Activated B cell treated with CpG ODN at 0.5 μM for 24 hours (primary cell): ENCODE measurements at regions not wholly inside any gene's neighbourhood (a gene's known extent, or its start where the extent isn't known, plus 50 kb on each side); places are given as distances from the start of the nearest gene placed in this dataset.

Experiments
- ATAC-seq: fragments of 200-7000 bp; cut with Tn5 transposase; one replicate; pipeline ENCODE4 v1.10.0; 2021; ENCODE audit warnings: low read depth, mild to moderate bottlenecking, moderate library complexity
- CTCF ChIA-PET: fragments of 350-600 bp; sonication (Branson Sonifier 250); formaldehyde crosslinking; loops from one replicate; lab custom pipeline; 2021; ENCODE audit warnings: antibody characterized with exemption; lab: Charles Lee
- POLR2A ChIA-PET: fragments of 350-600 bp; sonication (Branson Sonifier 250); formaldehyde crosslinking; loops from one replicate; lab custom pipeline; 2021; ENCODE audit warnings: antibody characterized with exemption; lab: Charles Lee
- DNase-seq: peaks from one replicate; pipeline ENCODE4 v3.0.0; 2022
- H3K27ac Mint-ChIP-seq: one replicate; pipeline ENCODE4 v1.8.0; 2020; ENCODE audit warnings: mixed read lengths
- H3K27me3 Mint-ChIP-seq: one replicate; pipeline ENCODE4 v1.8.0; 2021; ENCODE audit warnings: mixed read lengths
- H3K36me3 Mint-ChIP-seq: one replicate; pipeline ENCODE4 v1.8.0; 2021; ENCODE audit warnings: low read depth, mixed read lengths
- H3K4me1 Mint-ChIP-seq: one replicate; pipeline ENCODE4 v1.8.0; 2021; ENCODE audit warnings: mixed read lengths
- H3K4me3 Mint-ChIP-seq: one replicate; pipeline ENCODE4 v1.8.0; 2020; ENCODE audit warnings: mild to moderate bottlenecking, mixed read lengths
- H3K9me3 Mint-ChIP-seq: one replicate; pipeline ENCODE4 v1.8.0; 2020; ENCODE audit warnings: mixed read lengths
- intact Hi-C: fragments of 100-400 bp; cut with micrococcal nuclease; formaldehyde crosslinking; loops from one replicate; pipeline ENCODE4 v1.15.1; 2024
- TF ChIP-seq, protein P1 (sequence below): fragments of 200-600 bp; IDR thresholded peaks from one replicate; pipeline ENCODE4 v1.8.0; 2022; ENCODE audit warnings: antibody characterized with exemption, mild to moderate bottlenecking

DNA sequence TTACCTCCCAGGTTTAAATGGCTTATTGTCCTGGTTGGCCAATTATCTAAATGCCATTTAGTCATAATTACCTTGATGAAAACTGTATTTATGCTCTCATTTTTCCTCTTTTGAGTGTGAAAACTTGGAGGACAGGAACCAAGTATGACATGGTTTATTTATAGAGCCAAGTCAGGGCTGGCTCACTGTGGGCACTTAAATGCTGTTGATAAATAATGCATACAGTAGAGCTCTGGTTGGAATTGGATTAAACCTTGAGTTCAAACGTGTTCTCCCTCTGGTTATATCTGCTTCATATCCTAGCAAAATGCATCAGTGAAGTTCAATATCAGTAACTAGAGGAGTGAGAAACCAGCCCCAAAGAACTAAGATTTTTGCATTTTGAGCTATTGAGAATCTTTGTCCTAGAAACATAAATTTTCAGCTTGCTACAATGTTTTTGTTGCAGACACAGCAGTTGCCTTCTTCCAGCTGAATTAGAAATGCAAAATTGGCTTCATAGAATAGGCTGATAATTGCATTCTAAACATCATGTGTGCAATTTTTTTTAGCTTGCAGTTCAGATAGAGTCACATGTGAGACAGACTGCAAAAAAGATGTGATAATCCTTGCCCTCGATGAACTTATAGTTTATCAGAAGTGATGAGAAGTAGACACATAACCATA is 255.8 kb downstream of the BTBD3 start:
- no peaks in the 10 kb centered on the region for H3K27me3 Mint-ChIP-seq
- H3K36me3 Mint-ChIP-seq = no peaks in the 10 kb centered on the region
- peaks cover 3% of the 10 kb centered on the region for H3K9me3 Mint-ChIP-seq

DNA sequence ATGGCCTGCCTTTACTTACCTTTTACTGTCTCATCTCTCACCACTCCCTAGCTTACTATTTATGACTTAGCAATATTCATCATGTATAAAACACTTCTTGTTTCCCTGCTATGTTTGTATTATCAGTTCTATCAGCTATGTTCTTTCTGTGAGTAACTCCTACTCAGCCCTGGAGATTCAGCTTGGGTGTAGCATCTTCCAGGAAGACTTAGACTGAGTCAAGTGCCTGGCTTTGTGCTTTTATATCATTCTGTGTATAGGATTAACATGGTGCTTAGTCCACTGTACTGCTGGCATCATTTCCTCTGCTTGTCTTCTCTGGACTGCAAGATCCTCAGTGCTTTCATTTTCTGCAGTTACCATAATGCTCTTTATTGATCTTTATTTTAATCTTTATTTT is 257.8 kb downstream of the BTBD3 start:
- Mint-ChIP-seq H3K4me1 (no peaks in the 10 kb centered on the region), H3K4me3 (no peak overlapping the region), H3K9me3 (no peaks in the 10 kb centered on the region), H3K36me3 (no peaks in the 10 kb centered on the region), H3K27ac (no peak overlapping the region), H3K27me3 (no peaks in the 10 kb centered on the region)
- ChIA-PET POLR2A (no interaction called here), CTCF (no interaction called here)
- ATAC-seq (no peak), DNase-seq (no peak)
- intact Hi-C loops = no loop called here
- TF ChIP-seq, protein P1, sequence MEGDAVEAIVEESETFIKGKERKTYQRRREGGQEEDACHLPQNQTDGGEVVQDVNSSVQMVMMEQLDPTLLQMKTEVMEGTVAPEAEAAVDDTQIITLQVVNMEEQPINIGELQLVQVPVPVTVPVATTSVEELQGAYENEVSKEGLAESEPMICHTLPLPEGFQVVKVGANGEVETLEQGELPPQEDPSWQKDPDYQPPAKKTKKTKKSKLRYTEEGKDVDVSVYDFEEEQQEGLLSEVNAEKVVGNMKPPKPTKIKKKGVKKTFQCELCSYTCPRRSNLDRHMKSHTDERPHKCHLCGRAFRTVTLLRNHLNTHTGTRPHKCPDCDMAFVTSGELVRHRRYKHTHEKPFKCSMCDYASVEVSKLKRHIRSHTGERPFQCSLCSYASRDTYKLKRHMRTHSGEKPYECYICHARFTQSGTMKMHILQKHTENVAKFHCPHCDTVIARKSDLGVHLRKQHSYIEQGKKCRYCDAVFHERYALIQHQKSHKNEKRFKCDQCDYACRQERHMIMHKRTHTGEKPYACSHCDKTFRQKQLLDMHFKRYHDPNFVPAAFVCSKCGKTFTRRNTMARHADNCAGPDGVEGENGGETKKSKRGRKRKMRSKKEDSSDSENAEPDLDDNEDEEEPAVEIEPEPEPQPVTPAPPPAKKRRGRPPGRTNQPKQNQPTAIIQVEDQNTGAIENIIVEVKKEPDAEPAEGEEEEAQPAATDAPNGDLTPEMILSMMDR = no peak

More for the DNA sequence above, 255.8 kb downstream of the BTBD3 start:
- CTCF ChIA-PET = no interaction called here
- H3K4me1 Mint-ChIP-seq = no peaks in the 10 kb centered on the region
- TF ChIP-seq, protein P1 = no peak
- no peak overlapping the region for H3K4me3 Mint-ChIP-seq
- POLR2A ChIA-PET = no interaction called here
- ATAC-seq = no peak
- no peak for DNase-seq
- intact Hi-C loops = no loop called here
- no peak overlapping the region for H3K27ac Mint-ChIP-seq

DNA sequence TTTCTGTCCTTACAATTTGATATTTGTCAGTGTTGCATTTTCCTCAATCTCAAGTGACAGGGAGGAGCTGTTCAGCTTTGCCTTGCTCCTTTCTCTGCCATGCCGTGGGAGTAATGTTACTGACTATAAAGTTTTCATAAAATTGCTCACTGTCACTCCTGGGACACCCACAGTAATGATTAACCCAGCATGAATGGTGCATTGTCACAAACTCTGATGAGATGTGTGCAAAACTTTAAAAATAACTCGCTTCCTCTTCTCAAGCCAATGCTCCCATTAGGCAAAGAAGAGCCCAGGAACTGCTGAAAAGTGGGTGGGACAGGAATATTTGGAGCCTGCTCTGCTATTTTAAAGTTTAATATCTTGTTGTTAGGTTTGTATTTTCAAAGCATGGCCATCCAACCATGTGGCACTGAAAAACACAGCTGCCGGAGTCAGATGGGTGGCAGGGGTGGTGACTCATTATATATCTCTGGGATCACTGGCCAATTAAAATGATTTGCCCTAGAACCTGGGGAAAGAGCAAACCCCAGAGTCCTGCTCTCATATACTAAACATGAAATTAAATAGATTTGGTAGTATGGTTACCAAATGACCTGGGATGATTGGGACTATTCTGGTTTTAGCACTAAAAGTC is 260.1 kb downstream of the BTBD3 start:
- DNase-seq = no peak
- TF ChIP-seq, protein P1 = no peak
- POLR2A ChIA-PET = no interaction called here
- Mint-ChIP-seq H3K36me3 (no peaks in the 10 kb centered on the region), H3K9me3 (no peaks in the 10 kb centered on the region), H3K4me1 (no peaks in the 10 kb centered on the region), H3K27me3 (no peaks in the 10 kb centered on the region), H3K4me3 (no peak overlapping the region), H3K27ac (no peak overlapping the region)
- ATAC-seq = no peak
- CTCF ChIA-PET = no interaction called here
- intact Hi-C loops = no loop called here

DNA sequence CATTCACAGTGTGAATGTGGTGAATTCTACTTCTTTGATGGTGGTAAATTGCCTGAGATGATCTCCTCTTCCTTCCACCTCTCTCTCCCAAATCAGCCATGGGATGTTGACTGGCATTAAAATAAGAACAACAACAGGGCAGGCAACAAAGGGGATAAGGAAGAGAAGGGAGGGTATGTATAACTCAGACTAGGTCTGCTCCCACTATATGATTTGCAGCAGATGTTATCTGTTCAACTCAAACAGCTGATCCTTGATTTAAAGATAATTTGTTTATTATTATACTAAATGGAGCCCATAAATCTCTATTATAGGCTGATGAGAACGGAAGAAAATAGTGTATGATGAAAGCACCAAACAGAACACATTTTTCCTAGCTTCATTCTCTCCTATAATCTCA is 262.0 kb downstream of the BTBD3 start:
- H3K36me3 Mint-ChIP-seq = no peaks in the 10 kb centered on the region
- no peak overlapping the region for H3K27ac Mint-ChIP-seq
- ChIA-PET POLR2A (no interaction called here), CTCF (no interaction called here)
- no peaks in the 10 kb centered on the region for H3K4me1 Mint-ChIP-seq
- ATAC-seq = no peak
- intact Hi-C loops = no loop called here
- no peaks in the 10 kb centered on the region for H3K9me3 Mint-ChIP-seq
- no peak for DNase-seq
- H3K27me3 Mint-ChIP-seq = no peaks in the 10 kb centered on the region
- TF ChIP-seq, protein P1 = no peak
- H3K4me3 Mint-ChIP-seq = no peak overlapping the region

DNA sequence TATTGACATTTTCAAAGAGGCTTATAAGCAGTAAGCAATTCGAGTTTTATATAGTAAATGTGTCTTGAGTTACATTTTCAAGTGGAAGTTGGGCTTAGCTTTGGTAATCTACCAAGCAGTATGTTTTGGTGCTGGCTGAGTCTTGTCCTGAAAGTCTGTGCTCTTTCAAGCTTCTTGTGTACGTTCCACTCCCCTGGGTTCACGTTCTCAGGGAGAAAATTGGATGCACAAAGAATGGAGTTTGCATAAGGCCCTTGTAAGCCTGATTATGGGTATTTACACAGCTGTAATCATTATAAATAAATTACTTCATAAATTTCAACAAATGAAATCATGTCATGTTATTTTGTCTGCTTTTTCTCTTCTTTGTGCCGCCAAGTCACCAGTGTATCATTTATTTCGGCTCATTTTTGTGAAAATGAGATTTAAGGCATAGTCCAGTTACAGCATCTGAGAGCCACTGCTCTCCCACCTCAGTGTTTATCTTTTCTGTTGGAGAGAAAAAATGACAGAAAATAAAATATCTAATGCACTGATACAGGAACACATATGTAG is 262.5 kb downstream of the BTBD3 start:
- ChIA-PET POLR2A (no interaction called here), CTCF (no interaction called here)
- TF ChIP-seq, protein P1 = no peak
- Mint-ChIP-seq H3K27ac (no peak overlapping the region), H3K9me3 (no peaks in the 10 kb centered on the region), H3K4me1 (no peaks in the 10 kb centered on the region), H3K36me3 (no peaks in the 10 kb centered on the region), H3K4me3 (no peak overlapping the region), H3K27me3 (no peaks in the 10 kb centered on the region)
- DNase-seq = no peak
- no peak for ATAC-seq
- intact Hi-C loops = no loop called here
